ENCODE measurements at regions not wholly inside any gene's neighbourhood (a gene's known extent, or its start where the extent isn't known, plus 50 kb on each side); places are given as distances from the start of the nearest gene placed in this dataset.

DNA sequence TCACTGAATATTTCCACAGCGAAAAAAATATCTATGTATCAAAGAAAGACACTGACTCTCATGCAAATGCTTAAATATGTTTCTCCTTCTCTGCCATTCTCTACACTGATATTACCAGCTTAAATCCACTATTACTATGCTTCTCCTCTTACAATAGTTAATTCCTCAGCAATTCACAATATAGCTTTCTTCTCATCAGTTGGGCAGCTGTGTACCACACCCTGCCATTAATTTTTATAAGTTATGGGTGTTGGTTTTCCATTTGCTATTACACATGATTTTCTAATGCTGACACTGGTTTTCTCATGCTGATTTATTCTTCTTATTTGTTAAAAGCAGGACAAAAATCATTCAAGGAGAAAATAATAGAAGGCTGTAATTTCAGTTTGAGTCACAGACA is 251.8 kb downstream of the TBX15 start:
- no peak for TF ChIP-seq EZH2phosphoT487 (IDR thresholded peaks at IDR 0.05; ENCODE audit: insufficient read depth, low read depth)
- TF ChIP-seq EZH2 (IDR thresholded peaks at IDR 0.05; ENCODE audit: insufficient read depth, poor library complexity, severe bottlenecking): no peak

Measured in GM23248 (cell line).